GM23338 (cell line): ENCODE measurements at regions not wholly inside any gene's neighbourhood (a gene's known extent, or its start where the extent isn't known, plus 50 kb on each side); places are given as distances from the start of the nearest gene placed in this dataset.

Experiments
- ATAC-seq: fragments of 200-7000 bp; cut with Tn5 transposase; 3 replicates; pipeline ENCODE4 v1.9.1; 2020
- DNase-seq: peaks from one replicate; pipeline ENCODE4 v3.0.0-alpha.2; 2015; ENCODE audit warnings: low spot score
- H2AFZ ChIP-seq: fragments of 200-600 bp; sonication (generic); 2 replicates; pipeline ENCODE4 v1.8.0; 2016; ENCODE audit warnings: antibody characterized with exemption, mild to moderate bottlenecking, moderate library complexity
- H3F3A ChIP-seq: fragments of 200-600 bp; sonication (generic); replicated peaks from 2 replicates; pipeline ENCODE4 v1.8.0; 2017; ENCODE audit warnings: antibody characterized with exemption, mixed run types, low read depth
- H3K27ac ChIP-seq: fragments of 200-600 bp; sonication (generic); 2 replicates; pipeline ENCODE4 v1.6.1; 2016; ENCODE audit warnings: low read depth
- H3K27me3 ChIP-seq: fragments of 200-600 bp; sonication (generic); 2 replicates; pipeline ENCODE4 v1.8.0; 2016; ENCODE audit warnings: mild to moderate bottlenecking, mixed run types, moderate library complexity; ENCODE audit not compliant: insufficient read depth
- H3K36me3 ChIP-seq: fragments of 200-600 bp; sonication (generic); 2 replicates; pipeline ENCODE4 v1.8.0; 2016; ENCODE audit warnings: mild to moderate bottlenecking; ENCODE audit not compliant: insufficient read depth
- H3K4me1 ChIP-seq: fragments of 200-600 bp; sonication (generic); 2 replicates; pipeline ENCODE4 v1.8.0; 2016; ENCODE audit warnings: mild to moderate bottlenecking, moderate library complexity; ENCODE audit not compliant: insufficient read depth
- H3K4me2 ChIP-seq: fragments of 200-600 bp; sonication (generic); 2 replicates; pipeline ENCODE4 v1.7.1; 2017; ENCODE audit warnings: mixed run types
- H3K4me3 ChIP-seq: fragments of 200-600 bp; sonication (generic); 2 replicates; pipeline ENCODE4 v1.6.1; 2016; ENCODE audit warnings: mixed run types
- H3K79me2 ChIP-seq: fragments of 200-600 bp; sonication (generic); replicated peaks from 2 replicates; pipeline ENCODE4 v1.8.0; 2017; ENCODE audit warnings: mild to moderate bottlenecking; ENCODE audit not compliant: insufficient read depth
- H3K9me2 ChIP-seq: fragments of 200-600 bp; sonication (generic); 2 replicates; pipeline ENCODE4 v1.8.0; 2017; ENCODE audit not compliant: insufficient read depth
- H4K20me1 ChIP-seq: fragments of 200-600 bp; sonication (generic); replicated peaks from 2 replicates; pipeline ENCODE4 v1.8.0; 2017; ENCODE audit warnings: mild to moderate bottlenecking; ENCODE audit not compliant: insufficient read depth
- H3K27ac Mint-ChIP-seq: 2 replicates; pipeline ENCODE4 v1.8.0; 2020; ENCODE audit warnings: inconsistent platforms, mild to moderate bottlenecking, moderate library complexity, mixed read lengths
- H3K27me3 Mint-ChIP-seq: 3 replicates; pipeline ENCODE4 v1.8.0; 2022; ENCODE audit warnings: low read depth, mild to moderate bottlenecking, moderate library complexity, mixed read lengths, inconsistent platforms; ENCODE audit not compliant: insufficient read depth, poor library complexity
- H3K36me3 Mint-ChIP-seq: 3 replicates; pipeline ENCODE4 v1.8.0; 2021; ENCODE audit warnings: low read depth, mild to moderate bottlenecking, inconsistent platforms, moderate library complexity, mixed read lengths
- H3K4me1 Mint-ChIP-seq: 3 replicates; pipeline ENCODE4 v1.8.0; 2020; ENCODE audit warnings: mild to moderate bottlenecking, inconsistent platforms, mixed read lengths
- H3K4me3 Mint-ChIP-seq: 3 replicates; pipeline ENCODE4 v1.8.0; 2021; ENCODE audit warnings: moderate library complexity, mild to moderate bottlenecking, inconsistent platforms, mixed read lengths
- H3K9me3 Mint-ChIP-seq: 3 replicates; pipeline ENCODE4 v1.8.0; 2020; ENCODE audit warnings: moderate library complexity, mild to moderate bottlenecking, inconsistent platforms, mixed read lengths
- CREB1 ChIP-seq: fragments of 250-450 bp; sonication (Bioruptor Pico); IDR thresholded peaks from 2 replicates; pipeline ENCODE4 v1.5.0; 2020; ENCODE audit warnings: low read depth, mild to moderate bottlenecking, moderate library complexity
- CTCF ChIP-seq, 2 experiments: fragments of 200-600 bp in 1 of 2; sonication (generic) in 1 of 2; conservative IDR thresholded peaks; 2 replicates each; pipeline versions ENCODE4 v1.5.1 to v1.6.1; 2016 to 2017; ENCODE audit warnings: antibody characterized with exemption in 2 of 2, low read depth in 2 of 2, mild to moderate bottlenecking in 2 of 2, moderate library complexity in 1 of 2
- EZH2 ChIP-seq: fragments of 200-600 bp; sonication (generic); IDR thresholded peaks from one replicate; pipeline ENCODE4 v1.8.0; 2017; ENCODE audit warnings: antibody characterized with exemption, mild to moderate bottlenecking, low read depth; ENCODE audit not compliant: unreplicated experiment
- JUNB ChIP-seq: IDR thresholded peaks from one replicate; pipeline ENCODE4 v1.6.1; 2016; ENCODE audit warnings: antibody characterized with exemption; ENCODE audit not compliant: unreplicated experiment
- NANOG ChIP-seq: IDR thresholded peaks from 2 replicates; pipeline ENCODE4 v1.6.1; 2016; ENCODE audit warnings: antibody characterized with exemption, borderline replicate concordance
- POLR2AphosphoS5 ChIP-seq: IDR thresholded peaks from 2 replicates; pipeline ENCODE4 v1.6.1; 2016; ENCODE audit warnings: antibody characterized with exemption, low read depth
- REST ChIP-seq: IDR thresholded peaks from one replicate; pipeline ENCODE4 v1.6.1; 2018; ENCODE audit warnings: antibody characterized with exemption; ENCODE audit not compliant: unreplicated experiment
- STAT1 ChIP-seq: IDR thresholded peaks from one replicate; pipeline ENCODE4 v1.6.1; 2016; ENCODE audit warnings: antibody characterized with exemption; ENCODE audit not compliant: unreplicated experiment
- ZNF114 ChIP-seq: fragments of 250-450 bp; sonication (Bioruptor Pico); IDR thresholded peaks from 2 replicates; pipeline ENCODE4 v1.5.0; 2020; ENCODE audit warnings: mild to moderate bottlenecking, moderate library complexity
- TF ChIP-seq, protein P1 (sequence below): fragments of 250-450 bp; sonication (Bioruptor Pico); IDR thresholded peaks from 2 replicates; pipeline ENCODE4 v1.5.0; 2020; ENCODE audit warnings: mild to moderate bottlenecking, moderate library complexity
- TF ChIP-seq, protein P2 (sequence below): IDR thresholded peaks from 2 replicates; pipeline ENCODE4 v1.6.1; 2016; ENCODE audit warnings: antibody characterized with exemption

DNA sequence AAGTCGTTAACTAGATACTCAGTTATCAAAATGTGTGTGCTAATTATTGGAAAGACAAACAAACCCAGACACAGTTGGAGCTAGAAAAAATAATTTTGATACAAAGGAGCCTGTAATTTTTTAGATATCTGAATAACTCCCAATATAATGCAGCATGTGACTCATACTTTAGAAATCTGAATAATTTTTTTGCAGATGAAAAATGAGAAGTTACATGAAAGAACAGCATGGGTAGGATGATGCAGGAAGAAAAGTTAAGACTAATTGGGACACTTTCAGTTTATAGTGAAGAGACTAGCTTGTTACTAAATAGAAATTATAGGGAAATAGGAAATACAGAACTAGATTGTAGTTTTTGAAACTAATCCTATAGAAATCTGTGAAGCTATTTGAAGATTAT is 945.8 kb downstream of the CBLN2 start:
- Histone ChIP-seq H4K20me1 (no peaks in the 10 kb centered on the region), H2AFZ (no peak overlapping the region), H3K79me2 (no peaks in the 10 kb centered on the region), H3K36me3 (peaks cover 15% of the 10 kb centered on the region), H3K27ac (no peak overlapping the region), H3K4me1 (no peaks in the 10 kb centered on the region), H3K4me2 (no peak overlapping the region), H3K4me3 (no peak overlapping the region), H3K27me3 (no peaks in the 10 kb centered on the region), H3F3A (no peaks in the 10 kb centered on the region), H3K9me2 (no peaks in the 10 kb centered on the region)
- Mint-ChIP-seq H3K36me3 (peaks cover 5% of the 10 kb centered on the region; the same call in 2 of the 3 replicates), H3K4me1 (no peaks in the 10 kb centered on the region), H3K9me3 (peaks cover 85% of the 10 kb centered on the region), H3K4me3 (no peak overlapping the region), H3K27ac (no peak overlapping the region), H3K27me3 (no peaks in the 10 kb centered on the region)
- DNase-seq, result no peak
- TF ChIP-seq, protein P1, sequence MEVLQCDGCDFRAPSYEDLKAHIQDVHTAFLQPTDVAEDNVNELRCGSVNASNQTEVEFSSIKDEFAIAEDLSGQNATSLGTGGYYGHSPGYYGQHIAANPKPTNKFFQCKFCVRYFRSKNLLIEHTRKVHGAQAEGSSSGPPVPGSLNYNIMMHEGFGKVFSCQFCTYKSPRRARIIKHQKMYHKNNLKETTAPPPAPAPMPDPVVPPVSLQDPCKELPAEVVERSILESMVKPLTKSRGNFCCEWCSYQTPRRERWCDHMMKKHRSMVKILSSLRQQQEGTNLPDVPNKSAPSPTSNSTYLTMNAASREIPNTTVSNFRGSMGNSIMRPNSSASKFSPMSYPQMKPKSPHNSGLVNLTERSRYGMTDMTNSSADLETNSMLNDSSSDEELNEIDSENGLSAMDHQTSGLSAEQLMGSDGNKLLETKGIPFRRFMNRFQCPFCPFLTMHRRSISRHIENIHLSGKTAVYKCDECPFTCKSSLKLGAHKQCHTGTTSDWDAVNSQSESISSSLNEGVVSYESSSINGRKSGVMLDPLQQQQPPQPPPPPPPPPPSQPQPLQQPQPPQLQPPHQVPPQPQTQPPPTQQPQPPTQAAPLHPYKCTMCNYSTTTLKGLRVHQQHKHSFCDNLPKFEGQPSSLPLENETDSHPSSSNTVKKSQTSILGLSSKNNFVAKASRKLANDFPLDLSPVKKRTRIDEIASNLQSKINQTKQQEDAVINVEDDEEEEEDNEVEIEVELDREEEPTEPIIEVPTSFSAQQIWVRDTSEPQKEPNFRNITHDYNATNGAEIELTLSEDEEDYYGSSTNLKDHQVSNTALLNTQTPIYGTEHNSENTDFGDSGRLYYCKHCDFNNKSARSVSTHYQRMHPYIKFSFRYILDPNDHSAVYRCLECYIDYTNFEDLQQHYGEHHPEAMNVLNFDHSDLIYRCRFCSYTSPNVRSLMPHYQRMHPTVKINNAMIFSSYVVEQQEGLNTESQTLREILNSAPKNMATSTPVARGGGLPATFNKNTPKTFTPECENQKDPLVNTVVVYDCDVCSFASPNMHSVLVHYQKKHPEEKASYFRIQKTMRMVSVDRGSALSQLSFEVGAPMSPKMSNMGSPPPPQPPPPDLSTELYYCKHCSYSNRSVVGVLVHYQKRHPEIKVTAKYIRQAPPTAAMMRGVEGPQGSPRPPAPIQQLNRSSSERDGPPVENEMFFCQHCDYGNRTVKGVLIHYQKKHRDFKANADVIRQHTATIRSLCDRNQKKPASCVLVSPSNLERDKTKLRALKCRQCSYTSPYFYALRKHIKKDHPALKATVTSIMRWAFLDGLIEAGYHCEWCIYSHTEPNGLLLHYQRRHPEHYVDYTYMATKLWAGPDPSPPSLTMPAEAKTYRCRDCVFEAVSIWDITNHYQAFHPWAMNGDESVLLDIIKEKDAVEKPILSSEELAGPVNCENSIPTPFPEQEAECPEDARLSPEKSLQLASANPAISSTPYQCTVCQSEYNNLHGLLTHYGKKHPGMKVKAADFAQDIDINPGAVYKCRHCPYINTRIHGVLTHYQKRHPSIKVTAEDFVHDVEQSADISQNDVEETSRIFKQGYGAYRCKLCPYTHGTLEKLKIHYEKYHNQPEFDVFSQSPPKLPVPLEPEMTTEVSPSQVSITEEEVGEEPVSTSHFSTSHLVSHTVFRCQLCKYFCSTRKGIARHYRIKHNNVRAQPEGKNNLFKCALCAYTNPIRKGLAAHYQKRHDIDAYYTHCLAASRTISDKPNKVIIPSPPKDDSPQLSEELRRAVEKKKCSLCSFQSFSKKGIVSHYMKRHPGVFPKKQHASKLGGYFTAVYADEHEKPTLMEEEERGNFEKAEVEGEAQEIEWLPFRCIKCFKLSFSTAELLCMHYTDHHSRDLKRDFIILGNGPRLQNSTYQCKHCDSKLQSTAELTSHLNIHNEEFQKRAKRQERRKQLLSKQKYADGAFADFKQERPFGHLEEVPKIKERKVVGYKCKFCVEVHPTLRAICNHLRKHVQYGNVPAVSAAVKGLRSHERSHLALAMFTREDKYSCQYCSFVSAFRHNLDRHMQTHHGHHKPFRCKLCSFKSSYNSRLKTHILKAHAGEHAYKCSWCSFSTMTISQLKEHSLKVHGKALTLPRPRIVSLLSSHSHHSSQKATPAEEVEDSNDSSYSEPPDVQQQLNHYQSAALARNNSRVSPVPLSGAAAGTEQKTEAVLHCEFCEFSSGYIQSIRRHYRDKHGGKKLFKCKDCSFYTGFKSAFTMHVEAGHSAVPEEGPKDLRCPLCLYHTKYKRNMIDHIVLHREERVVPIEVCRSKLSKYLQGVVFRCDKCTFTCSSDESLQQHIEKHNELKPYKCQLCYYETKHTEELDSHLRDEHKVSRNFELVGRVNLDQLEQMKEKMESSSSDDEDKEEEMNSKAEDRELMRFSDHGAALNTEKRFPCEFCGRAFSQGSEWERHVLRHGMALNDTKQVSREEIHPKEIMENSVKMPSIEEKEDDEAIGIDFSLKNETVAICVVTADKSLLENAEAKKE (CRISPR knock-in tag), result no peak
- no peak for TF ChIP-seq CREB1 (CRISPR knock-in tag)
- no peak for TF ChIP-seq POLR2AphosphoS5
- TF ChIP-seq JUNB, result no peak
- no peak for TF ChIP-seq STAT1
- TF ChIP-seq ZNF114, result no peak
- TF ChIP-seq REST, result no peak
- no peak for TF ChIP-seq CTCF (conservative IDR thresholded peaks at IDR 0.05; ENCODE audit: low read depth in 2 of 2)
- no peak for TF ChIP-seq NANOG
- TF ChIP-seq, protein P2, sequence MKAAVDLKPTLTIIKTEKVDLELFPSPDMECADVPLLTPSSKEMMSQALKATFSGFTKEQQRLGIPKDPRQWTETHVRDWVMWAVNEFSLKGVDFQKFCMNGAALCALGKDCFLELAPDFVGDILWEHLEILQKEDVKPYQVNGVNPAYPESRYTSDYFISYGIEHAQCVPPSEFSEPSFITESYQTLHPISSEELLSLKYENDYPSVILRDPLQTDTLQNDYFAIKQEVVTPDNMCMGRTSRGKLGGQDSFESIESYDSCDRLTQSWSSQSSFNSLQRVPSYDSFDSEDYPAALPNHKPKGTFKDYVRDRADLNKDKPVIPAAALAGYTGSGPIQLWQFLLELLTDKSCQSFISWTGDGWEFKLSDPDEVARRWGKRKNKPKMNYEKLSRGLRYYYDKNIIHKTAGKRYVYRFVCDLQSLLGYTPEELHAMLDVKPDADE, result no peak
- no peak for TF ChIP-seq EZH2
- no peak for ATAC-seq
